NT2/D1 (cell line): ENCODE measurements at regions not wholly inside any gene's neighbourhood (a gene's known extent, or its start where the extent isn't known, plus 50 kb on each side); places are given as distances from the start of the nearest gene placed in this dataset.

Experiments
- DNase-seq: peaks from one replicate; pipeline ENCODE4 v3.0.0-alpha.2; 2011; ENCODE audit warnings: low read depth, low spot score
- H3K27me3 ChIP-seq: 2 replicates; pipeline ENCODE4 v1.6.0; 2011; ENCODE audit warnings: mild to moderate bottlenecking; ENCODE audit not compliant: insufficient read length, insufficient read depth
- H3K36me3 ChIP-seq: 2 replicates; pipeline ENCODE4 v1.6.1; 2011; ENCODE audit warnings: mild to moderate bottlenecking, low read length, mixed read lengths; ENCODE audit not compliant: insufficient read depth, insufficient read length
- H3K4me1 ChIP-seq: 2 replicates; pipeline ENCODE4 v1.5.1; 2011; ENCODE audit not compliant: insufficient read depth, insufficient read length
- H3K4me3 ChIP-seq: 2 replicates; pipeline ENCODE4 v1.5.1; 2011; ENCODE audit warnings: low read depth; ENCODE audit not compliant: insufficient read length
- H3K9ac ChIP-seq: 2 replicates; pipeline ENCODE4 v1.6.0; 2011; ENCODE audit warnings: low read depth; ENCODE audit not compliant: insufficient read length
- H3K9me3 ChIP-seq: 2 replicates; pipeline ENCODE4 v1.5.1; 2011; ENCODE audit warnings: mild to moderate bottlenecking, low read length; ENCODE audit not compliant: insufficient read depth
- SUZ12 ChIP-seq: IDR thresholded peaks from 2 replicates; pipeline ENCODE4 v1.6.1; 2011; ENCODE audit not compliant: insufficient read length, insufficient read depth; ENCODE audit errors: extremely low read depth
- YY1 ChIP-seq: IDR thresholded peaks from 2 replicates; pipeline ENCODE4 v1.6.1; 2011; ENCODE audit not compliant: insufficient read length, insufficient read depth
- ZNF274 ChIP-seq: IDR thresholded peaks from 2 replicates; pipeline ENCODE4 v1.6.1; 2011; ENCODE audit warnings: mild to moderate bottlenecking, low read depth, low read length

GRCh38 chr12:18919871-18920511, 182.1 kb downstream of the CAPZA3 start:
- no peak for DNase-seq
- TF ChIP-seq YY1 (no peak), SUZ12 (no peak), ZNF274 (no peak)

GRCh38 chr12:18922851-18923250, 184.9 kb downstream of the CAPZA3 start:
- no peak overlapping the region for H3K9ac ChIP-seq
- DNase-seq, result no peak
- no peaks in the 10 kb centered on the region for H3K36me3 ChIP-seq
- no peak for TF ChIP-seq YY1
- TF ChIP-seq SUZ12, result no peak
- TF ChIP-seq ZNF274, result no peak
- no peaks in the 10 kb centered on the region for H3K4me1 ChIP-seq
- no peak overlapping the region for H3K4me3 ChIP-seq
- no peaks in the 10 kb centered on the region for H3K9me3 ChIP-seq
- H3K27me3 ChIP-seq, result no peaks in the 10 kb centered on the region

More at GRCh38 chr12:18919871-18920511, 182.1 kb downstream of the CAPZA3 start:
- Histone ChIP-seq H3K36me3 (no peaks in the 10 kb centered on the region), H3K9ac (no peak overlapping the region), H3K9me3 (no peaks in the 10 kb centered on the region), H3K4me3 (no peak overlapping the region), H3K4me1 (no peaks in the 10 kb centered on the region), H3K27me3 (no peaks in the 10 kb centered on the region)

DNA sequence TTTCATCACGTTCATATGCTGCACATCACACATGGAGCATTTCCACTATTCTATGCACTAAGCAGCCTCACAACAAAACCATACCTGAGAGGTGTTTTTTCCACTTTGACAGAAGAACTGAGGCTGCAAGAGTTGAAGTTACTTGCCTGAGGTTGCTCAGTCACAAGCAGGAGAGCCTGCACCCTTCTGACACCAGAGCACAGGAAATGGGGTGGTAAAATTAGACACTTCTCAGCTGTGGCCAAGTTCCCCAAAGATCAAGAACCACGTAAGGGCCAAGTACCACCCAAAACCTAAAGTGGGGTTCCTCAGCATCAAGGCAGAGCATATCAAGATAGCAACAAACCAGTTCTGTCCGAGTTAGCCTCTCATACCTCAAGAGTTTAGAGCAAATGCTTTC, 185.8 kb downstream of the CAPZA3 start:
- no peaks in the 10 kb centered on the region for H3K9me3 ChIP-seq
- no peak for DNase-seq
- H3K4me1 ChIP-seq, result no peaks in the 10 kb centered on the region
- TF ChIP-seq YY1 (no peak), ZNF274 (no peak), SUZ12 (no peak)
- H3K4me3 ChIP-seq, result no peak overlapping the region
- no peak overlapping the region for H3K9ac ChIP-seq
- no peaks in the 10 kb centered on the region for H3K36me3 ChIP-seq
- no peaks in the 10 kb centered on the region for H3K27me3 ChIP-seq

GRCh38 chr12:18926188-18926587, 188.3 kb downstream of the CAPZA3 start:
- no peak overlapping the region for H3K4me3 ChIP-seq
- peaks cover 12% of the 10 kb centered on the region; the same call in 1 of the 2 replicates for H3K9me3 ChIP-seq
- no peak overlapping the region for H3K9ac ChIP-seq
- DNase-seq, result no peak
- no peaks in the 10 kb centered on the region for H3K4me1 ChIP-seq
- TF ChIP-seq ZNF274 (no peak), SUZ12 (no peak), YY1 (no peak)
- no peaks in the 10 kb centered on the region for H3K36me3 ChIP-seq
- H3K27me3 ChIP-seq, result no peaks in the 10 kb centered on the region

DNA sequence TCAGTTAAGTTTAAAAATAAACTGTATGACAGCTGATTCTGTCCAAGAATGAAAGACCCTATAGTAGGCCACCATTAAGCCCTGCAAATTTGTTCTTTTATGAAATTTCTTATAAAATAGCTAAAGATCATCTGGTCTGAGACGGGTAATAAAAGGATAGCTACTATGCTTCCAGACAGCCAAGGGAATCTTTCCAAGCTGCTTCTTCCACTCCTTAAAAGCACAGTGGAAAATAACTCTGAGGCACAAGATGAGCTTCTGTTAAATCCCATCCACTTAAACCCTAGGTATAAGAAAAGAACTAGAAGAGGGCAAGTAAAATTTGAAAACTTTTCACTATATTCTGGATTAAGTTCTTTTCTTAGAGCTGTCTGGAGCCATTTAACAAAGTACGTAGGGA, 194.3 kb downstream of the CAPZA3 start:
- Histone ChIP-seq H3K36me3 (no peaks in the 10 kb centered on the region), H3K9me3 (peaks cover 12% of the 10 kb centered on the region; the same call in 1 of the 2 replicates), H3K9ac (no peak overlapping the region), H3K4me1 (no peaks in the 10 kb centered on the region), H3K27me3 (no peaks in the 10 kb centered on the region), H3K4me3 (no peak overlapping the region)
- DNase-seq, result no peak
- TF ChIP-seq ZNF274, result no peak
- no peak for TF ChIP-seq SUZ12
- TF ChIP-seq YY1, result no peak

DNA sequence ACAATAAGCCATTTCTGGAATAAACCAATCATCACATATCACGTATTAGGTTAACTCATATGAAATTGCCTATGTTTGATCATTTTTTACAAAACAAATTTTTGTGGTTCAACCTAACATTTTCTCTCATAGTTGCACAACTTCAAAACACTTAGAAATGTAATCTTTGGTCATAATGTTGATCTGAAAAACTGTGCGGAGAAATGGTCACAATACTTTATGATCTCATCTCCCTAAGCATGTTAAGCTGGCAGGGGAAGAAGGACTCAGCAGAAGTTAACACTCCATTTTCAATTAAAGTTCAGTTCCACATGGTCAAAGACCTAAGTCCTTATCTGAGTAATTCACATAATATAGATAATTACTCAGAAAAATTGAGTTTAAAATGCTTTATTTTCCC, 194.8 kb downstream of the CAPZA3 start:
- no peaks in the 10 kb centered on the region for H3K4me1 ChIP-seq
- H3K9me3 ChIP-seq, result peaks cover 12% of the 10 kb centered on the region; the same call in 1 of the 2 replicates
- TF ChIP-seq YY1, result no peak
- no peak for TF ChIP-seq ZNF274
- TF ChIP-seq SUZ12, result no peak
- H3K27me3 ChIP-seq, result no peaks in the 10 kb centered on the region
- H3K36me3 ChIP-seq, result no peaks in the 10 kb centered on the region
- DNase-seq, result no peak
- no peak overlapping the region for H3K9ac ChIP-seq
- no peak overlapping the region for H3K4me3 ChIP-seq

- no peak for DNase-seq
- 0 out of 2 replicates have a peak, but pooled peaks cover under 1% of the 10 kb centered on the region for H3K9me3 ChIP-seq
- no peak overlapping the region for H3K4me3 ChIP-seq
- H3K4me1 ChIP-seq, result no peaks in the 10 kb centered on the region
- H3K27me3 ChIP-seq, result no peaks in the 10 kb centered on the region
- TF ChIP-seq YY1 (no peak), SUZ12 (no peak), ZNF274 (no peak)
- H3K36me3 ChIP-seq, result no peaks in the 10 kb centered on the region
- H3K9ac ChIP-seq, result no peak overlapping the region
These were observed 194.1 kb upstream of the PLEKHA5 start for GRCh38 chr12:18935371-18935965.
